CD14-positive monocyte (primary cell): ENCODE measurements at regions not wholly inside any gene's neighbourhood (a gene's known extent, or its start where the extent isn't known, plus 50 kb on each side); places are given as distances from the start of the nearest gene placed in this dataset.

ENCODE experiments used
- DNase-seq, 3 donors: peaks; one replicate each; pipeline ENCODE4 v3.0.0-alpha.2; 2011 to 2022
- H2AFZ ChIP-seq: 2 replicates; pipeline ENCODE4 v1.6.0; 2012; ENCODE audit warnings: mild to moderate bottlenecking, low read depth, low read length, inconsistent platforms; ENCODE audit not compliant: insufficient read depth, poor library complexity, severe bottlenecking
- H3K27ac ChIP-seq, 2 donors: 1 replicate in 1 of 2; 2 replicates in 1 of 2; pipeline ENCODE4 v1.5.1; 2012 to 2013; ENCODE audit warnings: low read length in 2 of 2, control low read depth in 1 of 2, inconsistent platforms in 1 of 2, low read depth in 1 of 2, mild to moderate bottlenecking in 1 of 2
- H3K27me3 ChIP-seq, 2 donors: one replicate each; pipeline versions ENCODE4 v1.6.0 to v1.6.1; 2011 to 2013; ENCODE audit warnings: low read length in 2 of 2; ENCODE audit not compliant: control insufficient read depth in 2 of 2, insufficient read depth in 2 of 2
- H3K36me3 ChIP-seq, 2 donors: replicated peaks in 1 of 2; 1 replicate in 1 of 2; 2 replicates in 1 of 2; pipeline versions ENCODE4 v1.5.1 to v1.6.1; 2012 to 2013; ENCODE audit warnings: low read length in 2 of 2, control low read depth in 1 of 2, inconsistent platforms in 1 of 2, mild to moderate bottlenecking in 1 of 2; ENCODE audit not compliant: insufficient read depth in 2 of 2, control insufficient read depth in 1 of 2
- H3K4me1 ChIP-seq, 2 donors: 1 replicate in 1 of 2; 2 replicates in 1 of 2; pipeline versions ENCODE4 v1.5.1 to v1.6.1; 2012 to 2013; ENCODE audit warnings: low read length in 2 of 2, control low read depth in 1 of 2, inconsistent platforms in 1 of 2, mild to moderate bottlenecking in 1 of 2, moderate library complexity in 1 of 2; ENCODE audit not compliant: insufficient read depth in 2 of 2, control insufficient read depth in 1 of 2
- H3K4me2 ChIP-seq: replicated peaks from 2 replicates; pipeline ENCODE3; 2012; ENCODE audit warnings: low read length, moderate library complexity, mild to moderate bottlenecking; ENCODE audit not compliant: poor library complexity, severe bottlenecking; ENCODE audit errors: extremely low read depth
- H3K4me3 ChIP-seq, 3 experiments: fragments of 200-600 bp in 1 of 3; sonication (generic) in 1 of 3; replicated peaks in 1 of 3; 1 replicate in 2 of 3; 2 replicates in 1 of 3; pipeline ENCODE4 v1.5.1; 2011 to 2013; ENCODE audit warnings: low read length in 3 of 3, mild to moderate bottlenecking in 3 of 3, control low read depth in 2 of 3, low read depth in 2 of 3, inconsistent platforms in 1 of 3, moderate library complexity in 1 of 3
- H3K79me2 ChIP-seq: 2 replicates; pipeline ENCODE4 v1.6.0; 2012; ENCODE audit warnings: mild to moderate bottlenecking, control low read depth, inconsistent platforms, low read length, moderate library complexity; ENCODE audit not compliant: insufficient read depth
- H3K9ac ChIP-seq: 2 replicates; pipeline ENCODE4 v1.6.0; 2017; ENCODE audit warnings: low read length, mild to moderate bottlenecking; ENCODE audit not compliant: insufficient read depth, poor library complexity, severe bottlenecking
- H3K9me3 ChIP-seq, 2 donors: replicated peaks in 1 of 2; 1 replicate in 1 of 2; 2 replicates in 1 of 2; pipeline versions ENCODE4 v1.5.1 to v1.6.1; 2012 to 2013; ENCODE audit warnings: low read length in 2 of 2, control low read depth in 1 of 2; ENCODE audit not compliant: control insufficient read depth in 1 of 2, insufficient read depth in 1 of 2
- H4K20me1 ChIP-seq: 2 replicates; pipeline ENCODE4 v1.6.0; 2012; ENCODE audit warnings: mild to moderate bottlenecking, low read length, control low read depth, moderate library complexity; ENCODE audit not compliant: insufficient read depth
- H3K27ac Mint-ChIP-seq, 7 donors: one replicate each; pipeline ENCODE4 v1.8.0; 2020; ENCODE audit warnings: mild to moderate bottlenecking in 7 of 7, mixed read lengths in 7 of 7, moderate library complexity in 6 of 7, inconsistent platforms in 2 of 7
- H3K27me3 Mint-ChIP-seq, 3 donors: one replicate each; pipeline ENCODE4 v1.8.0; 2021 to 2022; ENCODE audit warnings: low read depth in 3 of 3, mild to moderate bottlenecking in 3 of 3, mixed read lengths in 3 of 3, moderate library complexity in 3 of 3, inconsistent platforms in 1 of 3
- H3K36me3 Mint-ChIP-seq, 2 donors: one replicate each; pipeline ENCODE4 v1.8.0; 2020; ENCODE audit warnings: mixed read lengths in 2 of 2, inconsistent platforms in 1 of 2, mild to moderate bottlenecking in 1 of 2
- H3K4me1 Mint-ChIP-seq: one replicate; pipeline ENCODE4 v1.8.0; 2020; ENCODE audit warnings: mild to moderate bottlenecking, mixed read lengths
- H3K4me3 Mint-ChIP-seq, 2 donors: one replicate each; pipeline ENCODE4 v1.8.0; 2020; ENCODE audit warnings: mild to moderate bottlenecking in 2 of 2, mixed read lengths in 2 of 2, moderate library complexity in 1 of 2
- H3K9me3 Mint-ChIP-seq, 7 donors: one replicate each; pipeline ENCODE4 v1.8.0; 2020 to 2022; ENCODE audit warnings: mixed read lengths in 7 of 7, mild to moderate bottlenecking in 6 of 7, moderate library complexity in 6 of 7, inconsistent platforms in 2 of 7
- WGBS: methylation state at CpG from one replicate; pipeline ENCODE4 v1.1.5; 2013; ENCODE audit warnings: missing lambda C conversion rate; ENCODE audit not compliant: insufficient coverage; 5-methylcytosine and 5-hydroxymethylcytosine counted together
- intact Hi-C, 2 donors: fragments of 100-400 bp; cut with micrococcal nuclease; formaldehyde crosslinking; loops; one replicate each; pipeline versions ENCODE4 v1.15.0 to v1.15.1; 2023
- TF ChIP-seq, protein P1 (sequence below): fragments of 200-600 bp; IDR thresholded peaks from one replicate; pipeline ENCODE4 v1.8.0; 2022; ENCODE audit warnings: antibody characterized with exemption, mild to moderate bottlenecking

DNA sequence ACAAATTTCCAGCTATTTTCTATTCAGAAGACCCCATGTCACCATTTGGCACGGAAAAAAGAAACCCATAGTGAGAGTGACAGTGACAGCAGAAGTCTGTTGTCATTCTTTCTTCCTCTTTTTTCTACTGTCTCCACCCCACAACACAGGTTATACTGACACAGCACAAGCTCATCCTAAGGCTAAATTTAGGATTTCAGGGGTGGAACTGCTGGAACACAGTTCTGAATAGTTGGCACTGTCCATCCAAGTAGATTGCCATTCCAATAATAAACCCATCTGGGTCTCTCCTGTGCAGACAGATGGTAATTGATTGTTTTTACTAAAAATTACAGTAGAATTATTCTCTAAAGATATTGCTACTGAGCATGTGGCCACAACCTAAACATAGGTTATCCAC lies 95.2 kb upstream of the C11orf87 start:
- Histone ChIP-seq H3K9me3 (no peaks in the 10 kb centered on the region), H3K4me2 (no peak overlapping the region), H2AFZ (no peak overlapping the region), H3K27me3 (no peaks in the 10 kb centered on the region), H4K20me1 (no peaks in the 10 kb centered on the region), H3K27ac (no peak overlapping the region), H3K9ac (no peak overlapping the region), H3K4me3 (no peak overlapping the region), H3K79me2 (no peaks in the 10 kb centered on the region), H3K36me3 (no peaks in the 10 kb centered on the region), H3K4me1 (no peaks in the 10 kb centered on the region)
- H3K27ac Mint-ChIP-seq: no peak overlapping the region
- DNase-seq: no peak
- H3K9me3 Mint-ChIP-seq: peaks cover 0 to 4% (median 0%) of the 10 kb centered on the region in 7 donors
- no peaks in the 10 kb centered on the region for H3K4me1 Mint-ChIP-seq
- TF ChIP-seq, protein P1, sequence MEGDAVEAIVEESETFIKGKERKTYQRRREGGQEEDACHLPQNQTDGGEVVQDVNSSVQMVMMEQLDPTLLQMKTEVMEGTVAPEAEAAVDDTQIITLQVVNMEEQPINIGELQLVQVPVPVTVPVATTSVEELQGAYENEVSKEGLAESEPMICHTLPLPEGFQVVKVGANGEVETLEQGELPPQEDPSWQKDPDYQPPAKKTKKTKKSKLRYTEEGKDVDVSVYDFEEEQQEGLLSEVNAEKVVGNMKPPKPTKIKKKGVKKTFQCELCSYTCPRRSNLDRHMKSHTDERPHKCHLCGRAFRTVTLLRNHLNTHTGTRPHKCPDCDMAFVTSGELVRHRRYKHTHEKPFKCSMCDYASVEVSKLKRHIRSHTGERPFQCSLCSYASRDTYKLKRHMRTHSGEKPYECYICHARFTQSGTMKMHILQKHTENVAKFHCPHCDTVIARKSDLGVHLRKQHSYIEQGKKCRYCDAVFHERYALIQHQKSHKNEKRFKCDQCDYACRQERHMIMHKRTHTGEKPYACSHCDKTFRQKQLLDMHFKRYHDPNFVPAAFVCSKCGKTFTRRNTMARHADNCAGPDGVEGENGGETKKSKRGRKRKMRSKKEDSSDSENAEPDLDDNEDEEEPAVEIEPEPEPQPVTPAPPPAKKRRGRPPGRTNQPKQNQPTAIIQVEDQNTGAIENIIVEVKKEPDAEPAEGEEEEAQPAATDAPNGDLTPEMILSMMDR: no peak
- H3K27me3 Mint-ChIP-seq: no peaks in the 10 kb centered on the region
- H3K36me3 Mint-ChIP-seq: no peaks in the 10 kb centered on the region
- intact Hi-C loops: no loop called here
- no CpG with 5 or more reads among the region's 1 CpG for WGBS
- H3K4me3 Mint-ChIP-seq: no peak overlapping the region

DNA sequence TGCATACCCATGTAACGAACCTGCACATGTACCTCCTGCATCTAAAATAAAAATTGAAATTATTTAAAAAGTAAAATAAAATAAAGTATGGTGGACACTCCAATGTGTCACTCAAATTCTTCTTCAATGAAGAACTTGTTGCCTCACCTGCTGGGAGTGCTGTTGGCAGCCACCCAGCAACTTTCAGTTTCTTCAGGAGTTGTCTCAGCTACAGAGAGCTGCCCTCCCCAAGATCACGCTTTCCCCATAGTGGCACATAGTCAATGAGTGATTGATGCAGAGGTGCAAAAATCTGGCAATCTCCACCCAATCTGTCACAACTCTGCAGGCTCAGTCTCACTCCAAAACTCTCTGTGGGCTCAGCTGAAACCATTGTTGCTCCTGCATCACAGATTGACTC lies 92.3 kb upstream of the C11orf87 start:
- Histone ChIP-seq H3K27ac (no peak overlapping the region), H2AFZ (no peak overlapping the region), H3K4me2 (no peak overlapping the region), H3K9me3 (no peaks in the 10 kb centered on the region), H3K27me3 (no peaks in the 10 kb centered on the region), H3K4me1 (no peaks in the 10 kb centered on the region), H3K79me2 (no peaks in the 10 kb centered on the region), H3K36me3 (no peaks in the 10 kb centered on the region), H3K9ac (no peak overlapping the region), H4K20me1 (no peaks in the 10 kb centered on the region), H3K4me3 (no peak overlapping the region)
- Mint-ChIP-seq H3K4me1 (no peaks in the 10 kb centered on the region), H3K27ac (no peak overlapping the region), H3K36me3 (no peaks in the 10 kb centered on the region), H3K27me3 (no peaks in the 10 kb centered on the region), H3K4me3 (no peak overlapping the region), H3K9me3 (peaks cover 0 to 3% (median 1%) of the 10 kb centered on the region in 7 donors)
- DNase-seq: no peak
- no CpG with 5 or more reads among the region's 2 CpGs for WGBS
- TF ChIP-seq, protein P1: no peak
- intact Hi-C loops: no loop called here
